T-helper 1 cell treated with Interleukin-12 subunit alpha and Interleukin-12 subunit beta and Interleukin-4 antibody, amounts not matched to agents 30 ng/mL and 1 ng/mL, for 36 hours (primary cell): ENCODE measurements at regions not wholly inside any gene's neighbourhood (a gene's known extent, or its start where the extent isn't known, plus 50 kb on each side); places are given as distances from the start of the nearest gene placed in this dataset.

Experiments
- intact Hi-C: fragments of 100-400 bp; cut with micrococcal nuclease; formaldehyde crosslinking; loops from one replicate; pipeline ENCODE4 v1.15.1; 2024

DNA sequence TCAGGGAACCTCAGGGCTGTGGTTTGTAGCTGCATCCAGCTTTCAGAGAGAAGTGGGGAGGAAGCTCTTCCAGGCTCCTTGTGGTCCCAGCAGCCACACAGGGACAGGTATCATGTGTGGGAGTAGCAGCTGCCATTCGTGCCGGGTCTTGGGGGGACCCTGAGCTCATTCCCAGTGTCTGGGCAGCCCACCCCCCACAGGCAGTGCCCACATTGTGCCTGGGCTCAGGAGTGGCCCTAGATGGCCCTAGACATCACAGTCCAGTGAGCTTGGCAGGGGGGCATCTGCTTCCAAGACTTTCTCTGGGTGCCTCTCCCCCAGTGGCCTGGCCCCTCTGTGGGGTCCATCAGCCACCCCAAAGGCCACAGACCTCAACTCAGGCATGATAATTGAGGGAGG, 619.7 kb downstream of the BRD1 start:
- intact Hi-C loops = no loop called here

DNA sequence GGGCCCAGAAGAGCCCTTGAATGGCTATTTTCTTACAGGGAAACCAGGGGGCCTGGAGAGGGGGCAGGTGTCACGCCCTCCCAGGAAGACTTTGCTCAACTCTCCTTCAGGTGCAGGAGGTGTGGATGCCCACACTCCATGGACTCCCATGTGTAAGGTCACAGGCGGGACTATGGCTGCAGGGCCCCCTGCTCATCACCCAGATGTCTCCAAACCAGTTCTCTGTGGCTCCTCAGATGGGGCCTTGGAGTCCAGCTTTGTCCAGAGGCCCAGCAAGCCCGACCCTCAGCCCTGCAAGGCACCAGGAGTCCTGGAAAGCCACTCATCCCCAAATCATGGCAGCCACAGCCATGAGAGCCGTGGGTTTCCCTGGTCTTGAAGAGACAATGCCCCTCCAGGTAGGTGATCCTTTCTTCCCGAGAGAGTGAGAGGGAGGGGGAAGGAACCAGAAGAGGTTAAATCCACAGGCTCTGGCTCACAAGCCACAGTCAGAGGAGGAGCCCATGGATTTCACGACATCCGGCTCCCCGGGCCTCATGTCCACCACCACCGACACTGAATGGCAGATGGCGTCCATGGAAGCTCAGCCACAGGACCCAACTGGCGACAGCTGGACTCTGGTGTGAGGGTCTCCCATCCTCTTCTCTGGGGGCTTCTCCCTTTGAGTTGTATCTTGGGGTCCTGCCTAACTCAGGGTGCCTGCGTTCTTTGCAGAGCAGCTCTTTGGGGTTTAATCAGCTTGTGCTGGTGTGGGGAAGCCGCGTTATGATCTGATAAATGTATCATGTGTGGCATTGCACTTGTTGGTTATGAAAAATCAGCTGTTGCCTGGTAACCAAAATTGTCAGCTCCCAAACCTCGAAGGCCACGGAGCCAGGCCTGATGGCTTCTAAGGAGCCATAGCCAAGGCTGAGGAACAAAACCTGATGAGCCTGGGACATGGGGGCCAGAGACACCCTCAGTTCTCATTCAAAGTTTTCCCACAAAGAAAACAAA, 620.4 kb downstream of the BRD1 start:
- intact Hi-C loops = no loop called here

DNA sequence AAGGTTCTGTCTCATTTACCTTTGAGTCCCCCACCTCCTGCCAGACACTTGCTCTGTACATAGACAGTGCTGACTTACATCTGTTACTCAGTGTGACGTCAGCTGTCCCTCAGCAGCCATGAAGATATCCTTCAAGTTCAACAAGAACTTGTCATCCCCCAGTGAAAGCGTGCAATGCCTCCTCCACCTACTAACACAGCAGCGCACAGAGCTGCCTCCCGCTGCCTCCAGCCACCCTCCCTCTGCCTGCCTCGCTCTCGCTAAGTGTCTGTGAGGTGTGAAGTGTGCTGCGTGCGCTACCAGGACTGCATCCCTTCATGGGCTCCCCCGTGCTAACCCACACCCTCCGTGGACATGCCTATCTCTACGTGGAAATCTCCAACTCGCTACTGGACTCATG, 621.4 kb downstream of the BRD1 start:
- intact Hi-C loops = no loop called here

DNA sequence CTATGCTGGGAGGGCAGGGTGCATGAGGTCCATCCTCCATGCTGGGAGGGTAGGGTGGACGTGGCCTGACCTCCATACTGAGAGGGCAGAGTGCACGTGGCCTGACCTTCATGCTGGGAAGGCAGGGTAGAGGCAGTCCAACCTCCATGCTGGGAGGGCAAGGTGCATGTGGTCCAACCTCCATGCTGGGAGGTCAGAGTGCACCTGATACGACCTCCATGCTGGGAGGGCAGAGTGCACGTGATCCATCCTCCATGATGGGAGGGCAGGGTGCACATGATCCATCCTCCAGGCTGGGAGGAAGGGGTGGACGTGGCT, 622.2 kb downstream of the BRD1 start:
- intact Hi-C loops = no loop called here

DNA sequence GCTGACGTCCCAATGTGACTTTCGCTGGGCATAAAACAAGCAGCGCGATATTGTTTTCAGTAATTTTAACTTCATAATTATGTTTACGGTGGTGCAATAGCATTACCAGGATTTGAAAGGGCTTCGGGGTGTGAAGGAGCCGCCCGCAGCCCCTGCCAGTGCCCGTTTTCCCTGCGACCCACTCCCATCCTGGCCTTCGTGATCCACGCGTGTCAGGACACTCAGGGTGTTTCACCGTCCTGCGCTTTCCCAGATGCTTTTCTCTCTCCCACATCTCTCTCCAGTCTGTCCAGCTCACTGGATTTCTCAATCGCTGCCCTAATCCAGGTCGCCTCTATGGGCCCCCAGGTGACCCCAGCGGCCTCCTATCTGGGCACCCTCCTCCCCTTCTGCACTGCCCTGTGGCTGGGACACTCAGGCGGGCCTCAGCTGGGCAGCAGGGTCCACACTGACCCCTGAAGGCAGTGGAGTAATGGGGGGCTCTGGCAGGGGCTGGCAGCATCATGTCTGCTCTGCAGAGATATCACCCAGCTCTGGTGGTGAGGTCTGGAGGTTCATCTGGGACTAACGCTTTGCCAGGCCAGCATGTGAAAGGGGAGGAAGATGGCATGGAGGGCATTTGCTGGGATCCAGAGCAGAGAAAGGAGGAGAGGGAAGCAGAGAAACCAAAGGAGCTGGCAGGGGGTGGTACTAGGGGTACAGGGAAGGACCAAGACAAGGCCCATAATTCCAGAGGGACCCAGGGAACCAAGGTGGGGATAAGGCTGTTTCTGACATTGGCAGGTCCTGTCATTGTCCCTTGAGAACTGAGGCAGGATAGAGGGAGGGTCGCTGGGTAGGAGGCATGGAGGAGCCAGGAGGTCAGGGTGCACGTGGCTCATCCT, 622.8 kb downstream of the BRD1 start:
- intact Hi-C loops = no loop called here

DNA sequence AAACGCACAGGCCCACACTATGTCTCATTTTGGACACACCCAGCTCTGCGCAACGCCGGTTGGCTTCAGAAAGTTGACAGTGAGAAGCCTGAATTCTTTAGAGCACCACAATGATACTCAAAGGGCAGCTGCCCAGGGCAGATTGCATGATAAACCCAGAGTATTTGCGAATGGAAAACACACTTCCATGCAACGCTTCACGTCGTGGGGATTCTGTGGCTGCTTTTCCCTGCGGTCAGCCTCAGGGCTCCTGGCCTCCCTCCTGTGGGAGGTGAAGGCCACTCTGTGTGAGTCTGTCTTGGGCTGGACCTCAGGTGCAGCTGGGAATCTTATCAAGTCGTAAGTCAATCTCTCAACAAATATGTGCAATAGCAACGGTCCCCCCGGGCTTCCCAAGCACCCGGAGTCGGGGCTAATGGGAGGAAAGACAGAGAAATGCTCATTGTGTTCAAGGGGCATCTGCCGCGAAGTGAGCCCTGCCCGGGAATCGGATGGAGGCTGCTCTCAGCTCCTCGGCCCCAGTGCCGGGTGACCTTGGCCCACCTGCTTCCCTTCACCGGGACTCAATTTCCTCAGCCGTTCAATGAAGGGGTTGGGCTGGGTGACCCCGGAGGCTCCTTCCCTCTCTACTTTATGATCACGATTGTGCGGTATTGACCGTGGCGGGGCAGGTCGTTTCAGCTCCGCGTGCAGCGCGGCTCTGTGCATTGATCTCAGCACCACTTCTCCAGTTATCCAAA, 623.6 kb downstream of the BRD1 start:
- intact Hi-C loops = no loop called here

DNA sequence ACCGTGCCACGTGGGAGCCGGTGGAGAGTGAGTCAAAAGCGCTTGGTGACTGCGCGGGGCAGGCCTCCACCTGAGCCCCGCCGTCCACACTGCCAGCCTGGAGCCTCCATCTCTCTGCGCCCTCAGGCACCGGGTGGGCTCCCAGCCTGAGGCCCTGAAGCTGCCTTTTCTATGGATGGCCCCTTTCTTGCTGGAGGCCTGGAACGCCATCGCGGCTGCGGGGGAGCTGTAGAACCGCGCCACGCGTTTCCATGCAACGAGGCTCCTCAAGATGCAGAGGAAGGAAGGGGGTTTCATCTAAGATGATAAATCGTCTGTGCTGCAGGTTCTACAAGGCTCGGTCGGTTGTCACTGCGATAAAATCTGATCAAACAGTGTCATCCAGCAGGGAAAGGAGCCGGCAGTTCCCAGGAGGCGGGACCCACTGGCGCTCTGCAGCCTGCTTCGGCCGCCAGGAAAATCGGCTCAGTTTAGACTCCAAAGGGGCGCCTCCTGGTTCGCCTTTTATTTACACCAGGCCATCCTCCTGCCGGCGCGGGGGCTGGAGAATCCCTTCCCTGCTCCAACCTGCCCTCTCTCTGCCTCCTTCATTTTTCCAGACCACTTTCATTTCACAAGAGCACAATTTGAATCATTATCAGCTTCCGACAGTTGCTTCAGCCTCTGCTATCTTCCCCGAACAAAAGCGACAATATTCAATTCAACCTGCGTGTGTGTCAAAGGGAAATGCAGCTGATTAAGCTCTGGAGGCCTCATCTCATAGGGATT, 624.4 kb downstream of the BRD1 start:
- intact Hi-C loops = no loop called here

DNA sequence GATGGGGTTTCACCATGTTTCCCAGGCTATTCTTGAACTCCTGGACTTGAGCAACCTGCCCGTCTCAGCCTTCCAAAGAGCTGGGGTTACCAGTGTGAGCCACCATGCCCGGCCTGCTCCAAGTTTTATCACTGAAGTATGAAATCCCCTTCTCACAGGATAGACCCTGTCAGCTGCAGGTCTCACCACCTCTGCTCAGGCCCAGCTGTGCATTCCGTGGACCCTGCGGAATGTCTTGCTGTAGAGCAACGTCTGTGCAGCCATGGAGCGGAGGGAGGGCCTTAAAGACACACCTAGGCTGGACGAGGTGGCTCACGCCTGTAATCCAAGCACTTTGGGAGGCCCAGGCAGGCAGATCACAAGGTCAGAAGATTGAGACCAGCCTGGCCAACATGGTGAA, 625.4 kb downstream of the BRD1 start:
- intact Hi-C loops = no loop called here

DNA sequence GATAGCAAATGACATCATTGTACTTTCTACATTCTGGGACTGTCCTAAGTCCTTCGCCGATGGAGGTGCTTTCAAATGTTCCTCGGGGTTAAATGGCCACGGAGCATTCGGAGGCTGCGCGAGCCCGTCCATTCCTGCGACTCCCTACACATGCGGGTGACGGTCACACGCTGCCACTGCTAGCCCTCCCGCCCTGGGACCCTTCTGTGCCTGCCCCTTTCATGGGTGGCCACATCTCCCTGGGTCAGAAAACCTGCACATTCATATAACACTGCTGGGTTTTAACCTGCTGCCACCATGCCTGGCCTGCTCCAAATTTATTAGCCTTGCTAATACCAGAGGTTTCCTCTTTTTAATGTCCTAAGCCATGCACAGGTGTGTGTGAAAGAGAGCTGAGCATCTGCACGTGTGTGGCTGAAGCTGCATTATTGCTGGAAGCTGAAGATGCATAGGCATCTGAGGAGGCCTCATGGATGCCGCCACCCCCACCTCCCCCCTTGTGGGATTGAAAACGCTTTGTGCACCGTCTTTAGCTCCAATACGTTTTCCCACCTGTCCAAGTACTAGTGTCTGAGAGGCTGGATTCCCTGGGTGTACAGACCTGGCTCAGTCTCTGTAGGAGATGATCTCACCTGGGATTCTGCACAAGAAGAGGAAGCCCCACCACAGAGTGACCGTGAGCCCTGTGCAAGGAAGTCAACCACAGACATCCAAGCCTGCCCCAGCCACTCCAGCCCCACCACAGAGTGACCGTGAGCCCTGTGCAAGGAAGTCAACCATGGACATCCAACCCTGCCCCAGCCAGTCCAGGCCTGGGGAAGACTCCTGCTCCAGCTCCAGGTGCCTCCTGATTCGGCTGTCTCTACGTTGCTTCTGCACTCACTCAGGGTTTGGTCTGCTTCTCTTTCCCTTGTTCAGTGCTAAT, 626.4 kb downstream of the BRD1 start:
- intact Hi-C loops = no loop called here

DNA sequence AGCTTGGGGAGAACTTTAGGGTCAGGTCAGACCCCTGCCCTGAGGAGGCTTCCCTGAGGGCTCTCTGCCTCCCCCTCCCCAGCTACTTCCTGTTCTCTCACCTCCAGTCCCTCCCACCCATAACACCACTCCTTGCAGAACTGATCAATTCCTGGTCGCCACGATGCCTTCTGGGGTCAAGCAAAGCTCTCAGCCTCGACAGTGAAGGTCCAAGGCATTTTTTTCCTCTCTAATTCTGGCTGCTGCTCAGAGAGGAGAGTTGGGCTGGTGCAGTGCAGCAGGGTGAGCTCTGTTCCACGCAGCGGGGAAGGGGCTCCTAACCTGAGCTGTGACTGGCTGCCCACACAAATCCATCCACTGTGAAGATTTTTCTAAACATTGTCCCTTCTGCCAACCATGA, 628.4 kb downstream of the BRD1 start:
- intact Hi-C loops = no loop called here

DNA sequence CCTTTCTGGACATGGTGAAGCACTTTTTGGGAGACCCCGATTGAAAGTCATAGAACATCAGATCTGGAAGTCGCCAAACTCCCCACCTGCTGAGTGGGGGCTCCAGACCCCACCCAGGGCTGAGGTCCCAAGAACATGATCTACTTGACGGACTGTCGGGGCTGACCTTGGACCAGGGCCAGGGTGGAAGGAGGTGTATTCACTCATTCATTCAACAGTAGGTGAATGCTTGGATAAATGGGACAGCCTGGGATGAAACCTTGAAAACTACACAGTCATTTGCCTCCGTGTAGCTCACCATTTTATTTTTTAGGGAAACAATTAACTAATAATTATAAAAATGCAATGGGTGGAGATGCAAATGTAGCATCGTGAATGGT, 629.0 kb downstream of the BRD1 start:
- intact Hi-C loops = no loop called here

DNA sequence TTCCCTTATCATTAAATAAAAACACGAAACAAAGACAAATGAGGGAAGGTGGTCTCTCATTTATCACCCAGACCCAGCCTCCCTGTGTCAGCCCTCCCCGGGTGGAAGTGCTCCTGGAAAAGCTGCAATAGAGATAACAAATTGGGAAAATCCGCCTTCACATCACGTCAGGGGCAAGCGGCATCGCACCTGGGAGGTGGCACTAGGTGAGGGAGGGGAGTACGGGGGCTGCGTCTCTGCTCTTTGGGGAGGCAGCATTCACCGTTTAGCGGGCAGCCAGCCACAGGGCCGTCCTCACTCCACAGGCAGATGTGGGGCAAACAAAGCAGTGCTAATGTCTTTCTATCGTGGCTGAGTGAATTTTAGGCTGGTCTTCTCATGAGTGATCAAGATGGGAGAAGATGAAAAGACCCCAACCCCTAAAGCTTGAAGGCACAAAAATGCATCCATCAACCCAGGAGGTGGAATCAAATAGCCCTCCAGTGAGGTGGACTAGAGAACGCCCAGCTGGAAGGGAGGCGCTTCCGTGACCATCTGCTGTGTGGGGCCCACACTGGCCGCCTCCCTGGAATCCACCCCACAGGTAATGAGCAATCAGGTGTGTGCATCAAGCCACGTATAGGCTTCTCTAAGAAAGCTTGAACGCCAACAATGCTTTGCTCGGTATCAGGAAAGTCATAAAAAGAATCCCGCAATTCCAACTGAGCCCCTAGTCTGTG, 629.5 kb downstream of the BRD1 start:
- intact Hi-C loops = no loop called here

DNA sequence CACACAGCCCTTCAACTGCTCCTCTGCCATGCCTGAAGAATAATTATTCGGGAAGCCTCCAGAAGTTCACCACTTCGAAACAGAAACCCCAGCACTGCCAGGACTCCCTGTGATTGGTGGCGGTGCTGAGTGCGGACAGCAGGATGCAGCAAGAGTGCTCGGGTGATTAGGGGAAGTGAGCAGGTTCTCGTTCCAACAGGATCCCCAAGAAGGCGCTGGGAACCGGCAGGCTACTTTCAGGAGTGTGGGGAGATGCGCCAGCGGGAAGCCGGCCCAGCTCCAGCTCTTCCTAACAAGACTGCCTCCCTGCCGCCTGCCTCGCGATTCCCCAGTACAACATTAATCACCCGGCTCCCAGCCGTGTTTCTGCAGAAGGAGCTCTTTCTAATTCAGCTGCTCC, 630.2 kb downstream of the BRD1 start:
- intact Hi-C loops = no loop called here

DNA sequence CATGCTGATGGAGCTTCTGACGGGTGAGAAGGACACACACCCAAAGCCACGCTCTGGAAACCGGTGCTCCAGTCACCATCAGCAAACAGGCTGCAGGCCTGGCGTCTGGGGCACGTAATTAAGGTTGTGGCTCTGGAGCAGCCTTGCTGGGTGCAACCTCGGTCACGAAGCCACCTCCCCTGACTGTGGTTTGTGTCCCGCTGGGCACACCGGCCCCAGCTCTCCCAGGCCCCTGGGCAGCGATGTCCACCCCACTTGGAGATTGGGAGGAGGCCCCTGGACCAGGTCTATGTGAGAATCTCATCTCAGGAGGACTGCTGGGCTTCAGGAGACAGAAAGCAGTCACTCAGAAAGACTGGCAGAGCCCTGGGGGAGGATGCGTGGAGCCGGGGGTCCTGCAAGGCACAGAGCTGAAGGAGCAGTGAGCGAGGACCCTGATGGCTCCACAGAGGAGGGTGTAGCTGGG, 631.6 kb downstream of the BRD1 start:
- intact Hi-C loops = no loop called here

DNA sequence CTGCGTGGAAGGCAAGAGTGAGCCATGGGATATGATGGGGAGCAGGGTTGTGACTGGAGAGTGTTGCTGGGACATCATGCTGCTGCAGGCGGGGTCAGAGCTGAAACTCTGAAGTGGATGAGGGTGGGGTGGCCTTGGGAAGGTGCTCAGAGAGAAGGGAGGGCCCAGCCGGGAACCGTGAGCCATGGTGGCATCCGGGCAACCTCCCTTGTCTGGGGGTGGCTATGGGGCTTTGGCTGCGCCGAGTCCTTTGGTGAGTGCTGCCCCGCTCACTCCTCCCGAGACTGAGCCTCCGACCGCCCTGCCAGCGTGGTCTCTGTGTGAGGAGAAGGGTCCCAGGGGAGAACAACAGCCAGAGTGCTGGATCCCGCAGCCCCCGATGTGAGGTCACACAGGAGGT, 632.0 kb downstream of the BRD1 start:
- intact Hi-C loops = no loop called here

DNA sequence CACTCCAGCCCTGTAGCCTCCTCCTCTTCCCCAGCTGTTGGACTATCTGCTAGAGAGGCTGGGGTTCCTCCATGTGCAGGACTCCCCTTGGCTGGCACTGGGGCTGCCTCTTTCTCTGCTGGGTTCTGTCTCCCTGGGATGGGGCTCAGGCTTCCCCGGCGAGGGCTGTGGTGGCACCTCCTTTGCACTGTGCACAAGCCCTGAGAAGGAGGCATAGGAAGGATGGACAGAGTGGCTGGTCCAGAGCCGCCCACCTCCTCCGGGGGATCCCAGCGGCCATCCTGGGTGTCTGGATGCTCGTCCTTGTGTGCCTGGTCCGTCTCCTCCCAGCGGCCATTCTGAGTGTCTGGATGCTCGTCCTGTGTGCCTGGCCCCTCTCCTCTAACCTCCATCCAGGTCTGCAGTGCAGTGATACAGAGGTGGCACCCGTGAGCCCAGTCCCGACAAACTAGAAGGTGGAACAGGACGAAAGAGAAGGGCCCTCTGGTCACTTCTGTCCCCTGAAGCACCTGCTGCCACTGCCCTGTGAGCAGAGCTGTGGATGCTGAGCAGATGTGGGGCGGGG, 633.7 kb downstream of the BRD1 start:
- intact Hi-C loops = no loop called here

DNA sequence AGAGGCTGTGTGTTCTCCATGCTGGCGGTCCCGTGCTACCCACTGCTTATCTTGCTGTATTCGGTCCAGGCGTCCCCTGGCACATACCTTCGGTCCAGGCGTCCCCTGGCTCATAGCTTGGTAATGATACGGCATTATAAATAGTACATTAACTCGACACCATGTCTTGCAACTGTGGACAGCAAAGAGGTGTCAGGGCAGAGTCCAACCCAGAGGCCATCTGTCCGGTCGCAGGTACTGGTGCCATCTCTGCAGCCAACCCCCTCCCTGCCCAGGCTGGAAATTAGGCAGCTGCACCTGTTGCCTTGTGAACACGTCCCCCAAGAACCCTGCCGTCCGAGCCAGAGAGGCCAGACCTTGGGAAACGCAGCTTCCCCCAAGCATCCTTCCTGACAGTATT, 634.3 kb downstream of the BRD1 start:
- intact Hi-C loops = no loop called here

DNA sequence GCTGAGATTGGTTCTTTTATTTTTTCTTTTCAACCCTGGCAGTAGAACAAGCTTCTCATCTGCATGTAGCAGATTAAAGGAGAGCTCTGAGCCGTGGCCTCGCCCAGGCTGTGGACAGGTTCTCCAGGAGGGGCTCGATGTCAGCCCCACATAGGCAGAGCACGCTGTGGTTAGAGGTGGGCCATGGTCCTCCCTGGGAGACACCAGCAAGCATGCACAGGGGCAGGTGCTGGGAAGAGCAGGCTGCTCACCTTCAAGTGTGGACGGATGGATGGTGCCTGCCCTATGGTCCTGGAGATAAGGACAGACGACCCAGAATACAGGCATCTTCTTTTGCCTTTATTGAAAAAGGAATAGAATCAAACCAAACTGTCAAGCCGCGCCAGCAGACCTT, 634.8 kb downstream of the BRD1 start:
- intact Hi-C loops = no loop called here
